B cell (primary cell): ENCODE measurements at regions not wholly inside any gene's neighbourhood (a gene's known extent, or its start where the extent isn't known, plus 50 kb on each side); places are given as distances from the start of the nearest gene placed in this dataset.

Experiments used
- ATAC-seq: fragments of 200-7000 bp; cut with Tn5 transposase; one replicate; pipeline ENCODE4 v1.10.0; 2021; ENCODE audit warnings: low read depth, mild to moderate bottlenecking, moderate number of reproducible peaks, moderate library complexity
- CTCF ChIA-PET: fragments of 350-600 bp; sonication (Branson Sonifier 250); formaldehyde crosslinking; loops from one replicate; lab custom pipeline; 2021; ENCODE audit warnings: antibody characterized with exemption, inconsistent platforms; lab: Charles Lee
- POLR2A ChIA-PET: fragments of 350-600 bp; sonication (Branson Sonifier 250); formaldehyde crosslinking; loops from one replicate; lab custom pipeline; 2021; ENCODE audit warnings: antibody characterized with exemption; lab: Charles Lee
- DNase-seq: peaks from one replicate; pipeline ENCODE4 v3.0.0; 2013
- H2AFZ ChIP-seq: 2 replicates; pipeline ENCODE4 v1.6.1; 2012; ENCODE audit warnings: mild to moderate bottlenecking, low read depth, low read length; ENCODE audit not compliant: insufficient read depth, poor library complexity, severe bottlenecking
- H3K27ac ChIP-seq, 2 donors: 1 replicate in 1 of 2; 2 replicates in 1 of 2; pipeline ENCODE4 v1.5.1; 2012 to 2013; ENCODE audit warnings: low read length in 2 of 2, mild to moderate bottlenecking in 2 of 2, moderate library complexity in 1 of 2
- H3K27me3 ChIP-seq, 4 experiments: fragments of 200-600 bp in 1 of 4; sonication (generic) in 1 of 4; replicated peaks in 1 of 4; 1 replicate in 2 of 4; 2 replicates in 2 of 4; pipeline versions ENCODE4 v1.6.1 to v1.7.0; 2013 to 2016; ENCODE audit warnings: low read length in 3 of 4, mild to moderate bottlenecking in 2 of 4, mixed read lengths in 1 of 4, moderate library complexity in 1 of 4; ENCODE audit not compliant: insufficient read depth in 4 of 4, control insufficient read depth in 3 of 4; ENCODE audit errors: control extremely low read depth in 1 of 4
- H3K36me3 ChIP-seq, 2 experiments: replicated peaks in 1 of 2; 1 replicate in 1 of 2; 2 replicates in 1 of 2; pipeline versions ENCODE4 v1.6.1 to v1.7.1; 2013; ENCODE audit warnings: low read length in 1 of 2; ENCODE audit not compliant: insufficient read depth in 2 of 2, control insufficient read depth in 1 of 2; ENCODE audit errors: control extremely low read depth in 1 of 2, extremely low read depth in 1 of 2
- H3K4me1 ChIP-seq, 2 donors: fragments of 200-600 bp in 1 of 2; sonication (generic) in 1 of 2; 1 replicate in 1 of 2; 2 replicates in 1 of 2; pipeline versions ENCODE4 v1.5.1 to v1.6.1; 2013 to 2017; ENCODE audit warnings: low read length in 2 of 2; ENCODE audit not compliant: control insufficient read depth in 2 of 2, insufficient read depth in 2 of 2
- H3K4me2 ChIP-seq: replicated peaks from 2 replicates; pipeline ENCODE3; 2012; ENCODE audit warnings: mild to moderate bottlenecking, low read depth, low read length; ENCODE audit not compliant: poor library complexity, severe bottlenecking
- H3K4me3 ChIP-seq, 5 experiments: fragments of 200-600 bp in 1 of 5; sonication (generic) in 1 of 5; 1 replicate in 3 of 5; 2 replicates in 2 of 5; pipeline versions ENCODE4 v1.5.1 to v1.7.0; 2011 to 2016; ENCODE audit warnings: low read length in 4 of 5, mild to moderate bottlenecking in 4 of 5, low read depth in 2 of 5, control low read depth in 1 of 5, moderate library complexity in 1 of 5; ENCODE audit not compliant: insufficient read depth in 1 of 5; ENCODE audit errors: control extremely low read depth in 1 of 5, extremely low read depth in 1 of 5
- H3K79me2 ChIP-seq: fragments of 200-600 bp; sonication (generic); one replicate; pipeline ENCODE4 v1.6.0; 2016; ENCODE audit warnings: low read length; ENCODE audit not compliant: control insufficient read depth, insufficient read depth
- H3K9ac ChIP-seq: fragments of 200-600 bp; sonication (generic); 2 replicates; pipeline ENCODE4 v1.6.1; 2017; ENCODE audit warnings: mild to moderate bottlenecking, low read length, moderate library complexity
- H3K9me3 ChIP-seq, 3 donors: one replicate each; pipeline versions ENCODE4 v1.6.1 to v1.7.1; 2013; ENCODE audit warnings: low read length in 2 of 3; ENCODE audit not compliant: control insufficient read depth in 2 of 3, insufficient read depth in 1 of 3; ENCODE audit errors: control extremely low read depth in 1 of 3
- H4K20me1 ChIP-seq: 2 replicates; pipeline ENCODE4 v1.6.0; 2012; ENCODE audit warnings: mild to moderate bottlenecking, low read length; ENCODE audit not compliant: insufficient read depth, control insufficient read depth, poor library complexity, severe bottlenecking
- H3K27ac Mint-ChIP-seq: one replicate; pipeline ENCODE4 v1.8.0; 2021; ENCODE audit warnings: mixed read lengths
- H3K27me3 Mint-ChIP-seq: one replicate; pipeline ENCODE4 v1.8.0; 2021; ENCODE audit warnings: mixed read lengths
- H3K4me1 Mint-ChIP-seq: one replicate; pipeline ENCODE4 v1.8.0; 2021; ENCODE audit warnings: mixed read lengths
- H3K4me3 Mint-ChIP-seq: one replicate; pipeline ENCODE4 v1.8.0; 2021; ENCODE audit warnings: mixed read lengths
- H3K9me3 Mint-ChIP-seq: one replicate; pipeline ENCODE4 v1.8.0; 2022; ENCODE audit warnings: mixed read lengths; ENCODE audit not compliant: insufficient read depth
- EZH2 ChIP-seq: IDR thresholded peaks from 2 replicates; pipeline ENCODE4 v1.6.1; 2012; ENCODE audit warnings: borderline replicate concordance, low read depth, mild to moderate bottlenecking, moderate library complexity, low read length; ENCODE audit not compliant: insufficient read depth, poor library complexity, severe bottlenecking
- WGBS: methylation state at CpG from one replicate; pipeline ENCODE4 v1.1.5; 2013; ENCODE audit warnings: missing lambda C conversion rate; ENCODE audit not compliant: insufficient coverage; 5-methylcytosine and 5-hydroxymethylcytosine counted together
- intact Hi-C: fragments of 100-400 bp; cut with micrococcal nuclease; formaldehyde crosslinking; loops from one replicate; pipeline ENCODE4 v1.10.0; 2022
- TF ChIP-seq, protein P1 (sequence below): fragments of 200-600 bp; IDR thresholded peaks from one replicate; pipeline ENCODE4 v1.8.0; 2022; ENCODE audit warnings: antibody characterized with exemption, mild to moderate bottlenecking

DNA sequence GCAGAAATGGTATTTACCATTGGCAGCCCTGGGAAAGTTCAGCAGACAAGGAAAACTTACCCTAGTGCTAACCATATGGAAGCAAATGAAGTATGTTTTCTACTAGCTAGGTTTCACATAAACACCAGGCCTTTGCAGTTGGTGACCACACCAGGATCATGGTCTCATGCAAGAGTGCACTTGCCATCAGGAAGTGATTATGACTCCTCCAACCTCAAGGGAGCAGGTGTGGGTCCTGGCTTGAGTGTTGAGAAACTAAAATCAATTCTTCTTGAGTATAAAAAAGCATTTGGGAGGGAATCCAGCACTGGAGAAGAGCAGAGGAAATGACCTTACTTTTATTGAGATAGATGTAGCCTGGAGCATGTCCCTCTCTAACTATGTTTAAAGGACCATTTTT lies 56.8 kb upstream of the SPAG16 start:
- peak overlapping the region; percentile 12 for H3K9ac ChIP-seq
- H3K4me3 ChIP-seq = no peak overlapping the region
- TF ChIP-seq, protein P1, sequence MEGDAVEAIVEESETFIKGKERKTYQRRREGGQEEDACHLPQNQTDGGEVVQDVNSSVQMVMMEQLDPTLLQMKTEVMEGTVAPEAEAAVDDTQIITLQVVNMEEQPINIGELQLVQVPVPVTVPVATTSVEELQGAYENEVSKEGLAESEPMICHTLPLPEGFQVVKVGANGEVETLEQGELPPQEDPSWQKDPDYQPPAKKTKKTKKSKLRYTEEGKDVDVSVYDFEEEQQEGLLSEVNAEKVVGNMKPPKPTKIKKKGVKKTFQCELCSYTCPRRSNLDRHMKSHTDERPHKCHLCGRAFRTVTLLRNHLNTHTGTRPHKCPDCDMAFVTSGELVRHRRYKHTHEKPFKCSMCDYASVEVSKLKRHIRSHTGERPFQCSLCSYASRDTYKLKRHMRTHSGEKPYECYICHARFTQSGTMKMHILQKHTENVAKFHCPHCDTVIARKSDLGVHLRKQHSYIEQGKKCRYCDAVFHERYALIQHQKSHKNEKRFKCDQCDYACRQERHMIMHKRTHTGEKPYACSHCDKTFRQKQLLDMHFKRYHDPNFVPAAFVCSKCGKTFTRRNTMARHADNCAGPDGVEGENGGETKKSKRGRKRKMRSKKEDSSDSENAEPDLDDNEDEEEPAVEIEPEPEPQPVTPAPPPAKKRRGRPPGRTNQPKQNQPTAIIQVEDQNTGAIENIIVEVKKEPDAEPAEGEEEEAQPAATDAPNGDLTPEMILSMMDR = no peak
- no peak for TF ChIP-seq EZH2
- H3K4me2 ChIP-seq = peak overlapping the region; percentile 51
- H3K4me1 ChIP-seq = peaks cover 32 to 52% of the 10 kb centered on the region in 2 donors
- POLR2A ChIA-PET = interaction anchor here (0.7 to 1.0 kb wide), 2 partner anchors 70 to 76 kb away, joined by 3 read pairs; partner anchors contain the start of gene IKZF2
- no peaks in the 10 kb centered on the region for H3K27me3 ChIP-seq
- no peaks in the 10 kb centered on the region for H4K20me1 ChIP-seq
- no peaks in the 10 kb centered on the region for H3K9me3 ChIP-seq
- CTCF ChIA-PET = interaction anchor here (1.2 to 1.9 kb wide), 2 partner anchors 9 to 68 kb away, joined by 4 read pairs; no protein-coding TSS in a partner anchor
- Mint-ChIP-seq H3K27me3 (no peaks in the 10 kb centered on the region), H3K27ac (peak overlapping the region; percentile 72), H3K4me1 (peaks cover 48% of the 10 kb centered on the region), H3K9me3 (no peaks in the 10 kb centered on the region), H3K4me3 (peak overlapping the region; percentile 50)
- no peak overlapping the region for H2AFZ ChIP-seq
- DNase-seq = peak; percentile 47
- H3K27ac ChIP-seq = peak overlapping the region; percentile 38 to 54
- no peaks in the 10 kb centered on the region for H3K36me3 ChIP-seq
- no peaks in the 10 kb centered on the region for H3K79me2 ChIP-seq
- peak; percentile 88 for ATAC-seq
- intact Hi-C loops = no loop called here

DNA sequence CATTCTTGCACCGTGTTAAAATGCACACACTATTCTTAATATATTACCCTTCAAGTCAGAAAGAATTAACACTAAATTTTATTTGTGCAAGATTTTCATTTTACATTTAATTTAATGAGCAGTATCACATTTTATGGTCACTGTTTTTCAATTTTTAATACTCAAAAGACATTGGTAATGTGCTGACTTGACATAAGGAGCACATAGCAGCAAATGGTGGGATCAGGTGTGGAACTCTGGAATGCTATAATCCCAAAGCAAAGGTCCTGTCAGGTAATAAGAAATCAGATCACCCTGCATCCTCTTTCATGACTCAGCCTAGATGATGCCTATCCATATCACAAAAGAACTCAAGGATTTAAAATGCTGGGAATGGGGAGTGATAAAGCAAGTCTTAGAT lies 55.6 kb upstream of the SPAG16 start:
- DNase-seq (no peak), ATAC-seq (no peak)
- ChIA-PET POLR2A (no interaction called here), CTCF (interaction anchor here (1.2 kb wide), 1 partner anchor 7 kb away, joined by 4 read pairs; no protein-coding TSS in a partner anchor)
- H3K36me3 ChIP-seq = no peaks in the 10 kb centered on the region
- peaks cover 60% of the 10 kb centered on the region for H3K4me1 Mint-ChIP-seq
- no CpG with 5 or more reads among the region's 1 CpG for WGBS
- H3K4me1 ChIP-seq = peaks cover 44 to 64% of the 10 kb centered on the region in 2 donors
- H3K27ac Mint-ChIP-seq = peak overlapping the region; percentile 8
- H3K9ac ChIP-seq = no peak overlapping the region
- H3K4me3 ChIP-seq = no peak overlapping the region
- H3K4me3 Mint-ChIP-seq = no peak overlapping the region
- H2AFZ ChIP-seq = no peak overlapping the region
- no peaks in the 10 kb centered on the region for H3K9me3 ChIP-seq
- H4K20me1 ChIP-seq = no peaks in the 10 kb centered on the region
- H3K27me3 ChIP-seq = no peaks in the 10 kb centered on the region
- no peaks in the 10 kb centered on the region for H3K27me3 Mint-ChIP-seq
- intact Hi-C loops = no loop called here
- no peaks in the 10 kb centered on the region for H3K9me3 Mint-ChIP-seq
- H3K27ac ChIP-seq = no peak overlapping the region
- no peak overlapping the region for H3K4me2 ChIP-seq
- no peaks in the 10 kb centered on the region for H3K79me2 ChIP-seq
- no peak for TF ChIP-seq EZH2
- TF ChIP-seq, protein P1 = no peak
